ENCODE measurements at regions not wholly inside any gene's neighbourhood (a gene's known extent, or its start where the extent isn't known, plus 50 kb on each side); places are given as distances from the start of the nearest gene placed in this dataset.

DNA sequence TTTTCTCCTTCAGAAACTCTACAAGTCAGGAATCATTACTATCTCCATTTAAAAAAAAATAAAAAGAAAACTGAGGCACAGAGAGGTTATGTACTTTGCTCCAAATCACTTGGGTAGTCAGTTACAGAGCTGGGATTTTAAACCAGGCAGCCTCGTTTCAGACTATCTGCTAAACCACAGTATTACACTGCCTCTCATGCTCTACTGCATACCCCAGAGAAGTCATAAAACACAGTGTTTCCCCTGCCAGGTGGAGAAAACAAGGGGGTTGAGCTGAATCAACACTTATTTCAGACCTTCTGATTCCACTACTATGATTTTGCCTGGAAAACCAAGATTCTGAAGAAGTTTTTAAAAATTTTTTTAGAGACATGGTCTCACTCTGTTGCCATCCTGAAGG lies 132.9 kb upstream of the POU2AF2 start:
- H3K4me3 ChIP-seq (ENCODE audit: low read depth, low read length), result no peak overlapping the region
- TF ChIP-seq, protein P1, sequence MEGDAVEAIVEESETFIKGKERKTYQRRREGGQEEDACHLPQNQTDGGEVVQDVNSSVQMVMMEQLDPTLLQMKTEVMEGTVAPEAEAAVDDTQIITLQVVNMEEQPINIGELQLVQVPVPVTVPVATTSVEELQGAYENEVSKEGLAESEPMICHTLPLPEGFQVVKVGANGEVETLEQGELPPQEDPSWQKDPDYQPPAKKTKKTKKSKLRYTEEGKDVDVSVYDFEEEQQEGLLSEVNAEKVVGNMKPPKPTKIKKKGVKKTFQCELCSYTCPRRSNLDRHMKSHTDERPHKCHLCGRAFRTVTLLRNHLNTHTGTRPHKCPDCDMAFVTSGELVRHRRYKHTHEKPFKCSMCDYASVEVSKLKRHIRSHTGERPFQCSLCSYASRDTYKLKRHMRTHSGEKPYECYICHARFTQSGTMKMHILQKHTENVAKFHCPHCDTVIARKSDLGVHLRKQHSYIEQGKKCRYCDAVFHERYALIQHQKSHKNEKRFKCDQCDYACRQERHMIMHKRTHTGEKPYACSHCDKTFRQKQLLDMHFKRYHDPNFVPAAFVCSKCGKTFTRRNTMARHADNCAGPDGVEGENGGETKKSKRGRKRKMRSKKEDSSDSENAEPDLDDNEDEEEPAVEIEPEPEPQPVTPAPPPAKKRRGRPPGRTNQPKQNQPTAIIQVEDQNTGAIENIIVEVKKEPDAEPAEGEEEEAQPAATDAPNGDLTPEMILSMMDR (IDR thresholded peaks at IDR 0.05; ENCODE audit: low read depth, low read length), result no peak

GRCh38 chr11:111107501-111107900 lies 138.0 kb upstream of the POU2AF2 start:
- H3K4me3 ChIP-seq (ENCODE audit: low read depth, low read length), result no peak overlapping the region
- TF ChIP-seq, protein P1 (IDR thresholded peaks at IDR 0.05; ENCODE audit: low read depth, low read length), result no peak

GRCh38 chr11:111106641-111107040 lies 138.9 kb upstream of the POU2AF2 start:
- TF ChIP-seq, protein P1 (IDR thresholded peaks at IDR 0.05; ENCODE audit: low read depth, low read length), result no peak
- H3K4me3 ChIP-seq (ENCODE audit: low read depth, low read length), result no peak overlapping the region

DNA sequence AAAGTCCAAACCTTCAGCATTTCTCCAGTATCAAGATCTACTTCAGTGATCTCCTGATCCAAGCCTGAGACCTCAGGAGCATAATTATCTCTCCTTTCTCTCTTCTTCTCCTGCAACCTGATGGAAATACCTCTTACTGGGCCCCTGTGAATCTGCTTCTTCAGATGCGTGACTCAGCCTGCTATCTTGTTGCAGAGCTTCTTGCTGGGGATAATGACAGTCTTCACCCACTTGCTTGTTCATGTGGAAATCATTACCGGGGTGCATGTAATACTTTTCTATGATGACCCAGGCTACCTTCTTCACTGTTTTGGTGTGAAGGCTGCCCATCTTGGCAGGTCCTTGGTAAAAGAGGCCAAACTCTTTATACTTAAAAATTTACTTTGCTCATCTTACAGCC lies 140.0 kb upstream of the POU2AF2 start:
- TF ChIP-seq, protein P1 (IDR thresholded peaks at IDR 0.05; ENCODE audit: low read depth, low read length), result no peak
- no peak overlapping the region for H3K4me3 ChIP-seq (ENCODE audit: low read depth, low read length)

GRCh38 chr11:111104185-111104584 lies 141.3 kb upstream of the POU2AF2 start:
- no peak overlapping the region for H3K4me3 ChIP-seq (ENCODE audit: low read depth, low read length)
- TF ChIP-seq, protein P1 (IDR thresholded peaks at IDR 0.05; ENCODE audit: low read depth, low read length), result no peak

DNA sequence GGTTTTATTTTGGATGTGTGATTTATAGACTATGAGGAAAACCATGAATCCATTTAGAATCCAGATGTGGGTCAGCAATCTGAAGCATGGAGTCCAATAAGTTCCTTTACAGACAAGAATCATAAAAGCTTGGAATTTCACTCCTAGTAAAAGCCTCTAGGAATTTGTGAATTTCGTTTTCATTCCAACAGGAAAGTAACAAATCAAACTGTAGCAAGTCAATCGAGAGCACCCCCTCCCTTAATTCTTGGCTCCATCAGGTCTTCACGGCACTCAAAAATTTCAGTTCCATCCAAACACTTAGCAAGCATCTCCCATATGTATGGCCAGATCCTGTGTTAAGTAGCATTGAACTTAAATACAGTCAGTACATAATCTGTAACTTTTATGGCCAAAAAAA lies 143.6 kb upstream of the POU2AF2 start:
- TF ChIP-seq, protein P1 (IDR thresholded peaks at IDR 0.05; ENCODE audit: low read depth, low read length), result no peak
- no peak overlapping the region for H3K4me3 ChIP-seq (ENCODE audit: low read depth, low read length)

- no peak overlapping the region for H3K4me3 ChIP-seq (ENCODE audit: low read depth, low read length)
- TF ChIP-seq, protein P1 (IDR thresholded peaks at IDR 0.05; ENCODE audit: low read depth, low read length), result no peak
Measured at GRCh38 chr11:111099028-111099713, 146.4 kb upstream of the POU2AF2 start.

Measured in WI38 (cell line).